ENCODE measurements at regions not wholly inside any gene's neighbourhood (a gene's known extent, or its start where the extent isn't known, plus 50 kb on each side); places are given as distances from the start of the nearest gene placed in this dataset.

DNA sequence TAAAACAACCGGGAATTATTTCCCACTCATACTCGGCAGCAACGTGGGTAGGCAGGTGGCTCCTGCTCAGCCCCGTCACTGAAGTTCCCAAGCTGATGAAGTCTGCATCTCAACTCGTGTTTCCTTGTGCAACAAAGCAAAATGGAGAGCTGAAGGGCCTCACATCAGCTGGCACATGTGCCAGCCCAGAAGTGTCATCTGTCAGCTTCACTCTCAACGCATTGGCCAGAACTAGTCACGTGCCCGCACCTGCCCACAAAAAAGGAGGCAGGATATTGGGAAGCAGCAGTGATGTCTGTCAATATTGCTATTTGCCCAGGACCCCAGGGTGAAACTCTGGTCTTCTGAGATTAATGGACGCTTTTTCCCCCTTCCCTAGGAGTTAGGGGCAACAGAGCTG lies 344.0 kb downstream of the BCL11B start:
- TF ChIP-seq, protein P1, sequence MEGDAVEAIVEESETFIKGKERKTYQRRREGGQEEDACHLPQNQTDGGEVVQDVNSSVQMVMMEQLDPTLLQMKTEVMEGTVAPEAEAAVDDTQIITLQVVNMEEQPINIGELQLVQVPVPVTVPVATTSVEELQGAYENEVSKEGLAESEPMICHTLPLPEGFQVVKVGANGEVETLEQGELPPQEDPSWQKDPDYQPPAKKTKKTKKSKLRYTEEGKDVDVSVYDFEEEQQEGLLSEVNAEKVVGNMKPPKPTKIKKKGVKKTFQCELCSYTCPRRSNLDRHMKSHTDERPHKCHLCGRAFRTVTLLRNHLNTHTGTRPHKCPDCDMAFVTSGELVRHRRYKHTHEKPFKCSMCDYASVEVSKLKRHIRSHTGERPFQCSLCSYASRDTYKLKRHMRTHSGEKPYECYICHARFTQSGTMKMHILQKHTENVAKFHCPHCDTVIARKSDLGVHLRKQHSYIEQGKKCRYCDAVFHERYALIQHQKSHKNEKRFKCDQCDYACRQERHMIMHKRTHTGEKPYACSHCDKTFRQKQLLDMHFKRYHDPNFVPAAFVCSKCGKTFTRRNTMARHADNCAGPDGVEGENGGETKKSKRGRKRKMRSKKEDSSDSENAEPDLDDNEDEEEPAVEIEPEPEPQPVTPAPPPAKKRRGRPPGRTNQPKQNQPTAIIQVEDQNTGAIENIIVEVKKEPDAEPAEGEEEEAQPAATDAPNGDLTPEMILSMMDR (IDR thresholded peaks at IDR 0.05; ENCODE audit: extremely low read depth in 1 of 2, insufficient read depth in 1 of 2, low read depth in 1 of 2, low read length in 2 of 2): no peak
- TF ChIP-seq POLR2A (IDR thresholded peaks at IDR 0.05; ENCODE audit: low read depth, low read length): no peak
